Ramos (cell line): ENCODE measurements at regions not wholly inside any gene's neighbourhood (a gene's known extent, or its start where the extent isn't known, plus 50 kb on each side); places are given as distances from the start of the nearest gene placed in this dataset.
"Not testable (repeated sequence)": the region's sequence is repeated elsewhere in the genome, so short reads cannot be mapped to it uniquely, and the experiment has no call there.

ENCODE experiments used
- in situ Hi-C: fragments of 300-500 bp; cut with MboI; formaldehyde crosslinking; loops from one replicate; pipeline ENCODE4 v1.14.3; 2022; ENCODE audit warnings: low sequenced_read_pairs; ENCODE audit not compliant: unreplicated experiment

DNA sequence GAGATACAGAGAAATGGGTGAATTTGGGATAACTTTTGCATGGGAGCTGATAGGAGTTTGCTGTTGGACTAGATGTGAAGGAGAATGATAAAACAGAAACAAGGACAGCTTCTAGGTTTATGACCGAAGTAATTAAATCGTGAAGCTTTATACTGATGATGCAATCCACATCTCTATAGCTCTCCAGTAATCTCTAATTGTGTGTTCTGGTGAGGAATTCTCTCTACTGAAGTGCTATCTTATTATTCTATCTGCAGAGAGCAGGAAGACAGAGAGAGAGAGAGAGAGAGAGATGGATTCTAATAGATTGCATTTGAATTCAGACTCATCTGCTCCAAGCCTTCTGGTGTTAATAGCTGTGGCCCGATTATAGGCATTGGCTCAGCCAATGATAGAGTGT is 113.5 kb upstream of the FRMD4B start:
- in situ Hi-C loops, result no loop called here

DNA sequence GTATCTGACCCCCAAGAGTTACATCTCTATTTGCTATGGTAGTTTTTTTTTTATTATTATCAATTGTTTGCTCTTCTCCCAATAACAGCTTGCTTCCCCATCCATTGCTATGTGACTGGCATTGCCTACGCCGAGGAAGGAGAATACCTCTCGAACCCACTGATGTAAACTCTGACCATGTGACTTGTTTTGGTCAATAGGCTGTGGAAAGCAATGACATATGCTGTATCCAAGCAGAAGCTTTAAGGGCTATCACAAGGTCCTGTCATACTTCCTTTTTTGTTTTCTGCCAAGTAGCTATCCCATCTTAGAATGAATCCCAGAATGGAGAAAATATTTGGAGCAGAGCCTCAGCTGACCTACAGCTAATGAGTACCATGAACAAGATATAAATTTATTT is 111.0 kb upstream of the FRMD4B start:
- in situ Hi-C loops, result no loop called here

DNA sequence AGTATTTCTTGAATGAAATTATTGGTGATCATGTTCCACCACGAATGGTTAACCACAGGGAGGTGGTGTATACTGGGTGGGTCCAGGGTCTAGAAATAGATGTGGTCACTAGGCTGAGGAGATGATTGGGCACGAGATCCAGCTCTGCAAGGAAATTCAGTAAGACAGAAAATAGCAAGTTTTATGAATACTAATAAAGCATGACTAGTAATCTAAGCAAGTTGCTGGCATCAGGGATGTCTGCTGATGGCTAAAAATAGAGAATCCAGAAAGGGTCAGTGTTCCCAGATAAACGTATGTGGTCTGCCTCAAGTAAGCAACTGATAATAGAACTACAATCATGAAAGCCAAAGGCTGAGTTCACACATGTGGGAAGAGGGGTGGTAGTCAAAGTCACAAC is 108.3 kb upstream of the FRMD4B start:
- in situ Hi-C loops, result no loop called here

DNA sequence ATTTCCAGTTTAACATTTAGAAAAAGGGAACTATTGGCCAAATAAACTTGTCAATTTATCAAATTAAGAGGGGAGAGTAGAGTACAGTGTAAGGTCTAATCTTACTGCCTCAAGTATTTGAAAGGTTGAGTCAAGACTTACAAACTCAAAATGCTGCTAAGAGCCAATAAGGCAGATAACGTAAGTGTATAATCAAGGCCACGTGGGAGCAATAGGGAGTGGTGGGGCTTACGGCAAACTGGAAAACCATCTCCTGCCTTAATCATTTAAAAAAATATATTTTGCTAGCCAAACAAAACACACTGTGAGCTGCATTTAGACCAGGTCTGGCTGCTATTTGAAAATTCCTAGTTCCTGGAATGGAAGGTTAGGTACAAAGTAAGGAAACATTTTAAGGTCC is 107.3 kb upstream of the FRMD4B start:
- in situ Hi-C loops, result no loop called here

DNA sequence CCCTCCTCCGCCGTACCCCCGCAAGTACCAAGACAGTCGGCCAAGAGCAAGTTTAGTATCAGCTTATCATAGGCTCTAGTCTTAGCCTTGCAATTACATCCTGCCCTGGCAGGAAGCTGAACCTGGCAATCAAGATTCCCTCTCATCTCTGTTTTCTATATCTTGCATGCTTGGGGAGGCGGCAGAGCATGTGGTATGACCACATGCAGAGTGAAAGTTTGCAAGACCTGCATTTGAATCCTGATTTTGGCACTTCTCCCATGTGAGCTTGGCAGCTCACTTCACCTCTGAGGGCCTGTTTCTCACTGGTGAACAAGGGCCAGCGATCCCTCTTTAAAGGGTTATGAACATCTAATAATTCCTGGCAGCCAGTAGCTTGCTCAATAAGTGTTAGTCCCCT is 106.1 kb upstream of the FRMD4B start:
- in situ Hi-C loops, result no loop called here

DNA sequence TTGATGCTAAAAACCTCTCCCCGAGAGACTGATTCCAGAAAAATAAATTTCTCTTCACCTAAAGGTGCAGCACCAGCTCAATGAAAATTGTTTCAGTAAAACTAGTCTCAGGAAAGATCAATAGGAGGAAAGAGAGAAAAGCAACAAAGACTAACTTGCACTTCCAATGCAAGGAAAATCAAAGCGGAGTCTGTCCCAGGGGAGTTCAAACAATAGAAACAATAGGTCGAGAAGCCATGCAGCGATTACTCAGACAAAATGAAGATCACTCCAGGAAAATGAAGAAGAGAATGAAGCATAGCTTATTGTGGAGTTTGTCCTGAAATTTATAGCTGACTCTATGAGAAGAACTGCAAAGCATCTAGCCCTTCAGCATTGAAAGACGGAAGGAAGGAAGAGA is 105.1 kb upstream of the FRMD4B start:
- in situ Hi-C loops, result no loop called here

DNA sequence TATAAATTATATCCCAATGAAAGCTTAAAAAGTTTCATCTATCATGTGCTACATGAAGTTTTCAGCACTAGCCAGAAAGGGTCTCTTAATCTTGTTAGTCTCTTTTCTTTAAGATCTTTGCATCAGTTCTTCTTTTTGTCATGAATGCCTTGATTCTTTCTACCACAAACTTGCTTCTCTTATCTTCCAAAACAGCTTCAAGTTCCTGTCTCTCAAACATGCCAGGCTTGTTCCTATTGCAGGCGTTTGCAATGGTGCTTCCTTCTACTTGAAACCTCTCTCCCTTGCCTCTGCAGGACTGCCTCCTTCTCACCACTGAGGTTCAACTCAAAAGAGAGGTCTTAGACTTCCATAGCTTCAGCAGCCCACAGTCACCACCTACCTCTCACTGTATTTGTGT is 104.3 kb upstream of the FRMD4B start:
- in situ Hi-C loops, result no loop called here

DNA sequence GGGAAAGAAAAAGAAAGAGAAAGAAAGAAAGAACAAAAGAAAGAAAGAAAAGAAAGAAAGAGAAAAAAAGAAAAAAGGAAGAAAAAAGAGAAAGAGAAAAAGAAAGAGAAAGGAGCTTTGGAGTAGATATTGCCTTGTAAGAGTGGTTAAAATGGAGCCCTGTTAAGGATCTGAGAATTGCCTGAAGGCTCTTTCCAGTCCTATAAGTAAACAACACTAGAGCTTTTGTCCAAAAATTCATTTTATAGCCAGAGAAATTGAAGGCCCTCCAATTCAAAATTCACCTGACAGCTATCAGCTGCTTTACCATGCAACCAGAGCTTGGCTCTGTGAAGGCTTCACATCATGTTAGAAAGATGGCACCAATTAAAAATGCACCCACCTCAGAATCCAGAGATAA is 102.1 kb upstream of the FRMD4B start:
- in situ Hi-C loops, result no loop called here

DNA sequence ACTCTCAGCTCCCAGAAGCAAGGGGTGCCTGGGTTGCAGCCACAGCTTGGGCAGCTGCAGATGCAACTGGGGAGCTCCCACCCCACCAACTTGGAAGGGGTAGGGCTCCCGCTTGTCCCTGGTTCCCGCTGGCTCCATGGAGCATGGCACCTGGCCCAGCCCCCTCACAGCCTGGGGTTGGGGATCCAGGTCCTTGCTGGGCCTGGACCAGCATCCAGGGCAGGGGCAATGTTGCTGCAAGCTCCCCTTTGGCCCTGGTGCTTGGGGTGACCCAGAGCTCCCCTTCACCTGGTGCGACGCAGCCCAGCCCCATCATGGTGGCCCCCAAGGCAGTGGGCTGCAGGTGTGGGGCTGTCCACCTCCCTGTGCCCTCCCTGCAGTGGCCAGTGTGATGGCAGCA is 99.6 kb upstream of the FRMD4B start:
- in situ Hi-C loops, result no loop called here

DNA sequence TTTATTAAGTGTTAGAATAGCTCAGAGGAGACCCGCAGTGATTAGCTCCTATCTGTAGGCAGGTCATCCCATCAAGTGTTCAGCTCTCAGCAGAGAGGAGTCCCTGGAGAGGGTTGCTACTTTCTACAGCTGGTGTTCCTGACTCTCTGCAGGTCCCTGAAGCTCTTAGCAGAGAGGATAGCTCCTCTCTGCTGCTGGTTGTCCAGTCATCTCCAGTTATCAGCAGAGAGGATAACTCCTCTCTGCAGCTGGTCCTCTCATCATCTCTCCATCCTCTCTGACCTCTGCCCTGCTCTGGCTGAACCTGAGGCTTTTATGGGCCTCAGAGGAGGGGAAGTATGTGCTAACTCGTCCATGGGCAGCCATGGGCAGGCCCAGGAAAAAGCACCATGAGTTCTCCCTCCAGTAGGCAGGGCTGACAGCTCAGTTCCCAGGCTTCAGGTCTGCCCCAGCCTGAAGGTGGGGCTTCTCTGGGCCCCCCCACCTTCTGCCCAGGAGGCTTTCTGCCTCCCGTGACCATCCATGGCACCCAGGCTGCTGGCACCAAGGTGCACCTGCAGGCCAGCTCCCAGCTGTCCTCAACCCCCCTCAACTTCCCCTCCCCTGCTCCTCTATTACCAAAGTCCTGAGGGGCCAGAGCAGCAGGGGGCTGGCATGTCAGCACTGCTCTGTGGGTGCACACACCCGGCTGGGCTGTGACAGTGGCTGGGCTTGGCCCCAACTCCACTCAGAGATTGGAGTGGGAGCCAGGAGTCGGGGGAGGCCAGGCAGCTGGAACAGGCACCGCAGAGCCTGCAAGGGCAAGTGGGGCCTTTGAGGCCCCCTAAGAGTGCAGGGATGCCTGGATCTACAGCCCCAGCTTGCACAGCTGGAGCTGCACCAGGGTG is 98.9 kb upstream of the FRMD4B start:
- in situ Hi-C loops, result no loop called here

DNA sequence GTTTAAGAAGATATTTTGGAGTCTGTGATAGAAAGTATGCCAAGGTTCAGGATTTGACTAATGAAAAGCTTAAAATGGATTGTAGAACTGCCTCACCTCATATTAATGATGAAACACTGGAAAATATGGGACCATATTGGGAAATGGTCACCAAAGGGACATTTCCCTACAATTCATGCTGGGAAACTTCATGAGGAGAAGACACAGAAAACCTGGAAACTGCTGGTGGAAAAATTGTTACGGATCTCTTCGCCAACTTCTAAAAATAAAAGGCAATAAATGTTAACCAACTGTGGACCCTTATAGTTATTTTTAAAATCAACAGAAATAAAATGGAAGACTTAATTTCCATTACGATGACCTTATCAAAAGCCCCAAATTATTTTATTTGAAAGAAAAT is 97.6 kb upstream of the FRMD4B start:
- in situ Hi-C loops, result no loop called here

DNA sequence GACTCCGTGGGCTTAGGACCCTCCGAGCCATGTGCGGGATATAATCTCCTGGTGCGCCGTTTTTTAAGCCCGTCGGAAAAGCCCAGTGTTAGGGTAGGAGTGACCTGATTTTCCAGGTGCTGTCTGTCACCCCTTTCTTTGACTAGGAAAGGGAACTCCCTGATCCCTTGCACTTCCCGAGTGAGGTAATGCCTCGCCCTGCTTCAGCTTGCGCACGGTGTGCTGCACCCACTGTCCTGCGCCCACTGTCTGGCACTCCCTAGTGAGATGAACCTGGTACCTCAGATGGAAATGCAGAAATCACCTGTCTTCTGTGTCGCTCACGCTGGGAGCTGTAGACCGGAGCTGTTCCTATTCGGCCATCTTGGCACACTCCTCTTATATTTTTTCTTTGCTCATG is 95.1 kb upstream of the FRMD4B start:
- in situ Hi-C loops, result not testable (repeated sequence)

DNA sequence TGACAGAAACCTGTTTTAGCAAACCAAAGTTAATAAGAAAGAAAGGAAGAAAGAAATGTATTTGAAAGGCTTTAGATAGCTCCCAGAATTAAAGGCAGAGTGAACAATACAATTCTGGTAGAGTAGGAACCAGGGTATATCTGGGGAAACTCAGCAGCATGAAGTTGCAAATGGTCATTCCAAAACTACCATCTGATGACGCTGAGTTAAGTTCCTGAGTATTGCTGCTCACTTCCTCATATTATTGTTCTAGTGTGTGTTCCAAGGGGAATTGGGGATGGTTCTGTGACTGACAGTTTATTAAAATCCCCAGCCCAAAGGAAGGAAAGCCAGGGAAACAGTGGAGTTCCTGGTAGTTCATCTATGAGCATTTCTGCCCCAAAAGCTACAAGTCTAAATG is 88.3 kb upstream of the FRMD4B start:
- in situ Hi-C loops, result no loop called here

DNA sequence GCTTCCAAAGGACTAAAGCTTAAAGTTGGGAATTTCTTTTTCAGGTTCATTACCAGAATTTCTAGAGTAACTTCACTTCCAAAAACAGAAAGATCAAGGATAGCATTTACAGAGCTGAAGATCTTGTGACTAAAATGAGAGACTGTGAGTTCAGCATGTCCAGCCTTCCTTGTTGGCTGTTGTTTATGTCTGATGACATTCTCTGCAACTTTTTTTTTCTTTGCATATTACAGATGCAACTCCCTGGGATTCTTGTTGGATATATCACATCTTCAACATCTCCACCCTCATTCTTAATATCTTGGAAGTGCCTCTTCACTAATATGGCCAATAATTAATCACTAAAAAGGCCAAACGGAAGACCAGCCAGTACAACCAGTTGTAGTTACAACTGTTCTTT is 86.2 kb upstream of the FRMD4B start:
- in situ Hi-C loops, result no loop called here

DNA sequence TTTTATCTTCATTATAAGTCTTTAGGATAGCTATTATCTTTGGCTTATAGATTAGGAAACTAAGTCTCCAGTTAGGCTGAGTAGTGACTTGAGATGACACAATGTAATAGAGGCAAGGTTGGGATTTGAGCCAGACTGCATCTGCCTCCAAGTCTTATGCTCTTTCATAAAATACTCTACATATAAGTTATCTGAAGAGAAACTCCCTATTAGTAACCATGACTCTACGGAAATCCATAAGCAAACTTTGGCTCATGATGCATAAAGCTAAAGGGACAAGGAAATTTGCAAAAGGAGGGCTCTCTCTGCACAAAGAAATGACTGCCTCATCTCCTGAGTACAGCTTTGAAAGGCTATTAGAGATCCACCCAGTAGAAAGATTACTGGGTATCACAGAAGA is 77.6 kb upstream of the FRMD4B start:
- in situ Hi-C loops, result no loop called here

DNA sequence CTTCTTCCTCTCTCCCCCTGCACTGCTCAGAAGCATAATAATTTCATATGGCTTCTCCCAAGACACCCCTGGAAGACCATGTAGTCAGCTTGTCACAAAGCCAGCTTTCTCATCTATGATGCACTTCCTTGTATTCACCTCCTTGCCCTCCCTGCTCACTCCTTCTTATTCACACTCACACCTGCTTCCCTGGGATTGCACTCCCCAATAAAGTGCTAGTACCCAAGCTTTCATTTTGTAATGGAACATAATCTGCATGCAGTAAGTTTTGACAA is 76.9 kb upstream of the FRMD4B start:
- in situ Hi-C loops, result no loop called here

DNA sequence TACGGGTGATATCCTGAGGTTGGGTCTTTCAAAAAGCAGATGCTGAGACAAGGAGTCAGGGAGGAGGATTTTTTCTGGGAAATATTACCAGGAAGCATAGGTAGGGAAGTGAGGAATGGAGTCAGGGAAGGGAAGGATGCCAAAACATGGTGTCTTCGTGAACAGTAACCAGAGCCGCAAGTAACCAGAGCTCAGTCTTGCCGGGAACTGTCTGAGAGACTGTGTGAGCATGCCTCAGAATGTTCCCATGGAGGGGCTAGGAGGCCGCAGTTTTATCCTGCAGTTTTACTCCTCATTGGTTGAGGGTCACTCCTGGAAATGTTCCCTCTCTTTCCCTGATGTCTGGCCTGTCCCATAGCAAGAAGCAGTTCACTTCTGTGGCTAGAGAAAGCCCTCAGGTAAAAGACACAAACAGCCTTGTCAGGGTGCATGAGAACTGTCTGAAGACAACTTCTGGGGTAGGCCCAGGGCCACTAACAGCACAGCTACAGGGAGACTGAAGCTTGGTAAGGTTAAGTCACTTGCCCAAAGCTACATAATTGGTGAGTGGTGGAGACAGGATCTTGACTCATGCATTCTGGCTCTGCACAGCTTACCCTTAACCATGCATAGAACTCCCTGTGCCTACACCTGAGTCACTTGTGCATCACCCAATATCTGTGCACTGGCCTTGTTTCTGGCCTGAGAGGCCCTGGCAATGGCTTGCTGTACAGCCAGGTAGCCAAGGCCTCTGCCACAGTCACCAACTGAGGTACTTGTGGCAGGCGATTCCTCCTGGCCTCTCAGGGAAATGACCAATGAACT is 76.3 kb upstream of the FRMD4B start:
- in situ Hi-C loops, result no loop called here

DNA sequence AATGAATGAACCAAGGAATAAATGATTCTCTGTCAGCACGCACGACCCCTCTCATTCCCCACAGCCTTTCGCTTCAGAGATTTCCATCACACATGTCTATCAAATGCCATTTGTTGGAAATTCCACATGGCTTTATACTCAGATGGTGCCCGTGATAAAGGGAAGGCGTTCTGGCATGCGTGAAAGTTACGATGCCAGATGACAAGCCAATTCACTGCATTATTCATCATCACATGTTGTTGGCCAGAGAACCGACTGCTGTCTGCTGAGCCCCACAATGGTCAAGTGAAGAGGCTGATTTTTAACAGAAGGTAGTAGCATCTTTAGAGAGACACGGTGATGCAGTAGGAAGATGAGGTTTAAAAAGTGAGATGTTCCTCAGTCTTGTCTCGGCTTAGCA is 74.1 kb upstream of the FRMD4B start:
- in situ Hi-C loops, result no loop called here

DNA sequence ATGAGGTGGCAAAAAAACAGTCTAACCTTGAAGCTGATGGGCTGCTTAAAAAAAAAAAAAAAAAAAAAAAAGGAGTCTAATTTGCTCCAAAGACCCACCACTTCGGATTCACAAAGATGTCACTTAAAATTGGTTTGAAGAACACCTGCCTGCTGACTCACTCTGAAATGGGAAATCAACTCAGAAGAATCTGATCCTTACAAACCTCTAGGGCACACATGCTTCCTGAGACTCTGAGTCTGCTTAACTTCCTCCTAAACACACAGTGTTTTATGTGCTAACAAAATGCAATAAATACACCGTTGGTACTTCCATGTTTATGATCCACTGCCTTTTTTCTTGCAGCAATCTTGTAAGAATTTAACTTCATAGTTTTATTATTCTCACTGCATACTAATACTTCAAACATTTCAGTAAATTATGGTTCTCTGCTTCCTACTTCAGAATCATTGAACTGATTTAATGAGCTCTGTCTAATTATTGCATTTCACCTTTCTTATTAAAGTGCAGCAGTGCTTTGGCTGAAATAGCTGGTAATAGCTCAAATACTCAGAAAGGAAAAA is 73.0 kb upstream of the FRMD4B start:
- in situ Hi-C loops, result no loop called here

DNA sequence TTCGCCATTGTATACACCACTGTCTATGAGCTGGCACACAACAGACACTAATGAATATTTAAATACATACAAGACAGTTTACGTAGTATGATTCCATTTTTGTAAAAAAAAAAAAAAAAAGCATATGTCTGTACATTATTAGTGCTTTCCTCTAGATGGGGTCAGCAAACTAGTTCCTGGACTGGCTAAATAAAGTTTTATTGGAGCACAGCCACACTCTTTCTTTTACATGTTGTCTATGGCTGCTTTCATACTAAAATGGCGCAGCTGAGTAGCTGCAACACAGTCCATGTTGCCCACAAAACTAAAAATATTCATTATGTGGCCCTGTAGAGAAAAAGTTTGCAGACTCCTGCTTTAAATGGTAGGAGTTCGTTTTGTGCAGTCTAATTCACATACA is 70.7 kb upstream of the FRMD4B start:
- in situ Hi-C loops, result no loop called here

DNA sequence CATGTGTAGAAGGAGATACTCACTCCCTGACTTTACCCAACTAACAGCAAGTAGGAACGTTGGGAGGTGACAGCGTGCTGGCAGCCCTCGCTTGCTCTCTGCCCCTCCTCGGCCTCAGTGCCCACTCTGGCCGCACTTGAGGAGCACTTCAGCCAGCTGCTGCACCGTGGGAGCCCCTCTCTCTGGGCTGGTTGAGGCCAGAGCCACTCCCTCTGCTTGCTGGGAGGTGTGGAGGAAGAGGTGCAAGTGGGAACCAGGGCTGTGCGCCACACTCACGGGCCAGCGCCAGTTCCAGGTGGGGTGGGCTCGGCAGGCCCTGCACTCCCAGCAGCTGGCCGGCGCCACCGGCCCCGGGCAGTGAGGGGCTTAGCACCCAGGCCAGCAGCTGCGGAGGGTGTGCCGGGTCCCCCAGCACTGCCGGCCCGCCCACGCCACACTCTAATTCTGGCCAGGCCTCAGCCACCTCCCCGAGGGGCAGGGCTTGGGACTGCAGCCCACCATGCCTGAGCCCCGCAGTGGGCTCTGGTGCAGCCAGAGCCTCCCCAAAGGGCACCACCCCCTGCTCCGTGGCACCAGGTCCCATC is 68.4 kb upstream of the FRMD4B start:
- in situ Hi-C loops, result no loop called here
